GM21390 (cell line): ENCODE measurements at regions not wholly inside any gene's neighbourhood (a gene's known extent, or its start where the extent isn't known, plus 50 kb on each side); places are given as distances from the start of the nearest gene placed in this dataset.

Source experiments
- ATAC-seq: cut with Tn5 transposase; IDR thresholded peaks from one replicate; pipeline ENCODE4 v1.9.1; 2021; ENCODE audit not compliant: unreplicated experiment

DNA sequence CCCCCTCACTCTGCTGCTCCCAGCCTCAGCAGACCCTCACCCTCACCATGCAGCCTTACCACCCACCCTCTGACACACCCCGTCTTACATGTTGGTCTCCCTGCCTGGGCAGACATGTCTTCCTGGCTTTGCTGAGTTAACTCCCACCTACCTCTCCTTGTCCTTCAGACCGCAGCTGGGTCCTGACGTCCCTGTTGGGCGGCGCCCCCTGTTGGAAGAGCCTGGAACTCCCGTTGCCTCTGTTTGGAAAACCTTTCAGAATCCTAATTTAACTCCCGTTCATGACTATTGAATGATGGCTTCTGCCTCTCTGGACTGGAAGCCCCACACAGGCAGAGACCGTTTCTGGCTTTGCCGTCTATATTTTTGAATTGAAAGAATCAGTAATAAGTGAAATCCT, 245.1 kb downstream of the MYLK4 start:
- no peak for ATAC-seq

DNA sequence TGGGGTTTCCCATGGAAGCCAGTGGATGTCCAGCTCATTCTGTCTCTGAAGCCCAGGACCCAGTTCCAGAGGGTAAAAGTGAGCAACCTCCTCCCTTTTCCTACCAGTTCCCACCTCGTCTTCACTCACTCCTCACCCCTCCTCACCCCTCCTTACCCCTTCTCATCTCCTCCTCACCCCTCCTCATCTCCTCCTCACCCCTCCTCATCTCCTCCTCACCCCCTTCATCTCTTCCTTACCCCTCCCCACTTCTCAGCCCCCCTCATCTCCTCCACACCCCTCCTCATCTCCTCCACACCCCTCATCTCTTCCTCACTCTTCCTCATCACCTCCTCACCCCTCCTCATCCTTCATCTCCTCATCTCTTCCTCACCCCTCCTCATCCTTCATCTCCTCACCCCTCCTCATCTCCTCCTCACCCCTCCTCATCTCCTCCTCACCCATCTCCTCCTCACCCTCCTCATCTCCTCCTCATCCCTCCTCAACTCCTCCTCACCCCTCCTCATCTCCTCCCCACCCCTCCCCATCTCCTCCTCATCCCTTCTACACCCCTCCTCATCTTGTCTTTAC, 246.1 kb downstream of the MYLK4 start:
- no peak for ATAC-seq

DNA sequence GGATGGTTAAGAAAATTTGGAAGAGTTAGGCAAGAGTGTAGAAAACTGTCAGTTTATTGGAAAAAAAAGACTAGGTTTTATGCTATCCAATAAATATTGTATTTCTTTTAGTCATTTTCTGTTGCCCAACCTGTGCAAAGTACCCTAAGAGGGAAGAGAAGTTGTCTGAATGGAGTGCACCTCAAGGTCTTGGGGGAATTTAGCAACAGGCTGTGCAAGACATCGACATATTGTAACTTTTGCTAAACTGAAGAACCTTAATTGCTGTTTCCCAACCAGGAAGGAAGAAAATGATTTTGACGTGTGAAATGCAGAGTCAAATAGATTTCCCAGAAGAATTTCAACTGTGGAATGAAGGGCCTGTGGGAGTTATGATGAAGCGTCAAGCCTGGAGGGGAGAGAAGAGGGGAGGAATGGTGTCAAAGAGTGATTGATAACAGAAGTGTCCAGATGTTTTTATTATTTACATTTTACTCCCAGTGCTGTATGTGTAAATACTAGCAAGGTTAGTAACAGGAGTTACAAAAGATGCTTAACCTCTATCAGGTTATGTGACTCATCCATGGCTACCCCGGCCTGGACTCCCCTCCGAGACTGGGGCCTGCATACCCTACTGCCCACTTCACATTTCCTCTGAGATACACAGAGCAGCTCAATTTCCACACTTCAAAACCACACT, 246.8 kb downstream of the MYLK4 start:
- no peak for ATAC-seq

DNA sequence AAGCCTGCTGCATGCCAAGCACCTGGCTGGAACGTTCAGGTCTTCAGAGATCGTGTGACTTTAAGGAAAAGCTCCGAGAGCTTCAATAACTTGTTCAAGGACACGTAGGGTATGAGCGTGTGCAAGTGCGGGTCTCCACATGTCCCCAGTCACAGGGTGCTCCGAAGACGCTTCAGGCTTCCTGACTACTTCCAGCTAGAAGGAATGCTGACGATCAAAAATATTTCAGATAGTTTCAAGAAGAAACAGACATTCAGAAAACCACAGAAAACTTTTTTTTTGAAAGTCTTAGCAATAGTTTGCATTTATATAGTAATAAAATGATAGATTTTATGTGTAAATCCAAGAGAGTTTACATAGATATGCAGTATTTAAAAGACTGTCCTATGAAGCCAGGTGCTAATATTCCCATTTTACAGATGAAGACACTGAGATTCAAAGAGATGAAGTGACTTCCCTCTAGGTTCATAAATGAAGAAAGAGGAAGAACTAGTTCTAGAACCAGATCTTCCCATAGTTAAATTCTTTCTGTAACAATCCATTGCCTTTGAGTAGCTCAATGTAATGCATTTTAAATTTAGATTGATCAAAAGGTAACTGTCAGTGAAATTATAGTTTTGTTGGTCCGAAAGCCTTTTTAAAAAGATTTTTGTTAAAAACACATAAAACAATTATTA, 247.6 kb downstream of the MYLK4 start:
- no peak for ATAC-seq

DNA sequence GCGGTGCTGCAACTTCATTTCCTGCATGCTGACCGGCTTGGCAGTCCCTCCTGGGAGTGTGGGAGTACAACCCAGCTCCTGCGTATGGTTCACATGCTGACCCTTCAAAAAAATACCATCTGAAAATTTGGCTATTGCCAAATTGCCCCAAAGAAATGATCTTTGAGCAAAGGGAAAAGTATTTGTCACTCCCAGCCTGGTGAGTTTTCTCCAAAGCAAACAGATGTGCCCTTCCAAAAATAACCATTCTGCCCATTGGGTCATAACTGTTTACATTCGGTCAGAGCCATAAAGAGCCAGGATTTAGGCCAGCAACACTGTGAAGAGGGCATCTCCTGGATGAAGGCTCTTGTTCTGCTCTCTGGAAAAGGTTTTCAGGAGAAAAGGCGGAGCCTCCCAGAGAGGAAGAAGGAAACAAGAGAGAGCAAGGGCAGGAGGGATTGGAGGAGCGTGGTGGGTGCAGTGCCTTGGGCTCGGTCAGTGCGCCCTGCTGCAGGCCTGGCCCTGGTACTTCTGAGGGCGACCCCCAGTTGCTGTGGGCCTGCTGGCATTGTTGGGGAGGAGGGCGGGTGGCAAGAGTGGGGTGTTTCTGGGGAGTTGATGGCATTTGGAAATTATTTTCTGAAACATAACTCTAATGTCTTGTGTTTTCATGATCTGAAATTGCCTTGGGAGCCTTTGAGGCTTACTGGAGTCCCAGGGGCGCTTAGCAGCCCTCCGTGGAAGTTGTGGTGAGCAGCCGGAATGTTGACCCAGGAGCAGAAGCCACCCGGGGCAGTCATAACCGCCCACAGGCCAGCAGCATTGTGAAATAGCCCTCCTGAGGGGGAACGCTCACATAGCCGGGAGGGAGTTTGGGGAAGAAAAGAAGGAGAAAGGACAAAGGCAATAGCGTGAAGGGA, 248.4 kb downstream of the MYLK4 start:
- no peak for ATAC-seq

DNA sequence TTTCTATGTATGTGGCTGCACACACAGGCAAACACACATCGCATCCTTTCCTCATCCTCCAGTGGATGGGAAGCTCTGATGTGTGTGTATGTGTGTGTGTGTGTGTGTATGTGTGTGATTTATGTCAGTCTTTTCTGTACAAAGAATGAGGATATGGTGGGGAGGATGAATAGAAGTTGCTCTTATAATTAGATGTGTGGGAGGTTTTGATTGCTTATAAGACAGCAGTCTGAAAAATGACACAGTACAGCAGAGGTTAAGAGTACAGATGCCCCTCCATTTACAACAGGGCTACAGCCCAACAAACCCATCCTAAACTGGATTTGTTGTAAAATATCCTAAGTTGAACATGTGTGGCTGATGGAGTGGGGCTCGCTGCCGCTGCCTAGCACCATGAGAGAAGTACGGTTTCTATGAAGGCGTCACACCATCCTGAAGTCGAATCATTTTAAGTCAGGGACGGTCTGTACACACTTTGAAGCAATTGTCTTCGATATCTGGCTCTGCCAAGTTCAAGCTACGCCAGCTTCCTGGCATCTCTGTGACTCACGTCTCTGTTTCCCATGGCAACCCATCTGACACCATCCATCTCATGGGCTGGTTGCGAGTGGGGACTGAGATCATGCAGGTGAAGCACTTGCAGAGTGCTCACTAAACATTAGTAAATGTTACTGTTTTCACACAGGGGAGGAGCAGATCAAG, 252.6 kb downstream of the MYLK4 start:
- ATAC-seq: no peak

DNA sequence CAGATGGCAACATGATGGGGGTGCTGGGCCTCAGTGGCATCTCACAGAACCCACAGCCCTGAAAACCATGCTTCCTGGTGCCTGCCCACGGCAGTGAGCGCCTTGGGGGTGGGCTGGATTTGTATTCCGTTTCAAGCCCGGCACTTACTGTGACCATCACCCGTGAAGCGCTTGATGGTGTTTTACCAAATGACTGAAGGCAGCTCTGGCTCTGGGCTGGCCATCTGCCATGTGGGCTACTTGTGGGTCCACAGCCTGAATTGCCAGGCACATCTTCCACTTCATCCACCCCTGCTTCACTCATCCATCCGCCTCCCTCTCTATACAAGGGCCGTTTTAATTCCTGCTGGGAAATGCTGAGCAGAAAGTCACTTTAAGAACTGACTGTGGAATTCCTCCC, 250.9 kb upstream of the GMDS start:
- no peak for ATAC-seq

DNA sequence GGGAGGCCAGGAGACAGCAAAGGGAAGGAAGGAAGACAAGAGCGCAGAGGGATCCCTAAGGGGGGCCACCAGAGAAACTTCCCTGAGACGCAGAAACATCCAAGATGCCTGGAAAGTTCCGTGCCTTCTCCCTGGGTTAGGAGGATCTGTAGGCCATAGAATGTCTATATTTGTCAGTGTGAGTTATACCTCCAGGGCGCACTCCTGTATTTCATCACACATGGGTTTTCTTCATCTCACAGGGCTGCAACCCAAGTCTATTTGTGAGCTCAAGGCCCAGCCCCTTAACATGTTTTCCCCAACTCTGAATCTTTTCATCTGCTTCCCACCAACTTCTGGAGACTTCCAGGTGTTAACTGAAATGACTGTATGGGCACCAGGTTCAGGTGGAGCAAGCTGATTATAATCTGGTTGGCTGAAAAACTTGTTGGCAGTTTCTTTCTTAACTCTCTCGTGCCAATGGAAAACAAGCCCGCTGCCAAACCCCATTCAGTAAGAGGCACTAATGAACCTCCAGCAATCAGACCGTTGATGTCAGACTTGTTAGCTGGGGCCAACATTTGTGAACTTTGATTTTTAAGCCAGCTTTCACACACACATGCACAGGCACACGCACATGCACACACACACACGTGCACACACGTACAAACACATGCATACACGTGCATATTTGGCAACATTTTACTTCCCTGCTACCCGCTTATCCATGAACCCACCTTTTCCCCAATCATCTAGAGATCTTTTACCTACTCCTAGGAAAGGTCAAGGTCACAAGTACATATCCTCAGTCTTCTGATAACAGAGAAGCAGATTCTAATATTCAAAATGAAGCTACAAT, 247.5 kb upstream of the GMDS start:
- ATAC-seq: no peak

DNA sequence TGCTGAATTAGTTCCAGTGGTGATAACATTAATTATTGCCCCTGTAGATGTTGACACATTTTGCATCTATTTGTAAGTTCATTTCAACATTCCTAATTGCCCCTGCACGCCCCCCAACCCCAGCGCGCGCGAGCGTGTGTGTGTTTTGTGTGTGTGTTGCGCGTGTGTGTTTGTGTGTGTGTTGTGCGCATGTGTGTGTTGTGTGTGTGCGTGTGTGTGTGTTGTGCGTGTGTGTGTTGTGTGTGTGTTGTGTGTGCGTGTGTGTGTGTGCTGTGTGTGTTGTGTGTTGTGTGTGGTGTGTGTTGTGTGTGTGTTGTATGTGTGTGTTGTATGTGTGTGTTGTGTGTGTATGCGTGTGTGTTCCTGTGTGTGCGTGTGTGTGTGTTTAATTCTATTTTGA, 245.7 kb upstream of the GMDS start:
- ATAC-seq: no peak

DNA sequence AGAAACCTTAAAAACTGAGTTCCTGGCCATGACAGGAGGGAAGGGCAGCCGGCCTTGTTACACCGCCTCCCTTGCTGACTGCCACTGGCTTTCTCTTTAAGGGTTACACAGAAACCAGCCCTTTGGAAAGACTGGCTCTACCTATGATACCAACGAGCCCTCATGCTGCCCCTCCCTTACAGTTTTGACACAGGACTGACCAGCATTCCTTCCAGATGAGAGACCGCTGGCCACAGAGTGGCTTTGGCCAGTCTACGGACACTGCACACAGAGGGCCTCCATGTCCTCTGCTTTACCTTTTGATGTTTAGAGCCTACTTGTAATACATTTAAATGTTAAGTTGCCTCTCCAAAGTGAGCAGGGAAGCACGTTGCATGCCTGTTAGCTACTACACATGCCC, 243.2 kb upstream of the GMDS start:
- no peak for ATAC-seq

DNA sequence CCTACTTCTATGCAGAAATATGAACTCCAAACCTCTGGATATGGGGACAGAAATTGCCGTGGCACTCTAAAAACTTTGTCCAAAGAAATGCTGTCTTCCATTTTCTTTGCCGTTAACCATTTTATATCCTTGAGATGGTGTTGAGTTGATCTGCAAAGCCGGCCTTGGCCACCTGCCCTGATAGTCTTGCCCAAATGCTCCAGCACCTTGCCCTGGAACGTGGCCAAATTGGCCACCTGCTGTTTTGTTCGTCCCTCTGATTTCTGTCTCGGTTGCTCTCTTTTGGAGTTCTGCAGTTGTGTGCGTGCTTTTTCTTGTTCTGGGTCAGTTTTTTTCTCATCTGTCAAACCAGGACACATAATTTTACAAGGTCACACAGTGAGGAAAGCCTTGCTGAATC, 239.7 kb upstream of the GMDS start:
- ATAC-seq: no peak

DNA sequence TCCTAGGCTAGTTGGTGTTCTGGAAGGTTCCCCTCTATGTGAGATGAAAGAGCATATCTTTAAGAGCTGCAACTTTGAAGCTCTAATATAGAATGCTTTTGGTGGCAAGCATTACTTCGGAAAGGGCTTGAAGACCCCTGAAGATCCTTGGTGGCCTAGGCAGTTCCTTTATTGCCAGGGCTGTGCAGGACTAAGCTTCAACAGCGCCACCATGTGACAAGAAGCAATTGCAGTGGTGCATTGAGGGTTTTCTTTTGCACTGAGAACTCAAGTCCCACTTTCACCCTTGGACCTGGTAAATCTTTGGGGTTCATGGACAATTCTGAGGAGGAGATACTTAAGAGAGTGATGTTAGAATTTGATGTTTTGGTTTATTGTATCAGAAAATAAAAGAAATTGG, 237.4 kb upstream of the GMDS start:
- ATAC-seq: no peak

DNA sequence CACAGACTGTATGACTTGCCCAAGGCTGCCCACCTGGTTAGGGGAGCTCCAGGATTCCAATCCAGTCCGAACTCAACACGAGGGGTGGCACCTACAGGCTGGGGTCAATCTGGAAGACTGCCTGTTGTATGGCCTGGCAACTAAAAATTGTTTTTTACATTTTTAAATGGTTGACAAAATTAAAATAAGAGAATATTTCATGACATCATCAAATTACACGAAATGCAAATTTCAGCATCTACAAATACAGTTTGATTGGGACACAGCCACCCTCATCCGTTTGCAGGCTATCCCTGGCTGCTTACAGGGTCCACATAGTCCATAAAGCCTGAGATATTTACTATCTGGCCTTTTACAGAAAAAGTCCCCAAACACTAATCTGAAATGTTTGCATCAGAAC, 235.9 kb upstream of the GMDS start:
- no peak for ATAC-seq

DNA sequence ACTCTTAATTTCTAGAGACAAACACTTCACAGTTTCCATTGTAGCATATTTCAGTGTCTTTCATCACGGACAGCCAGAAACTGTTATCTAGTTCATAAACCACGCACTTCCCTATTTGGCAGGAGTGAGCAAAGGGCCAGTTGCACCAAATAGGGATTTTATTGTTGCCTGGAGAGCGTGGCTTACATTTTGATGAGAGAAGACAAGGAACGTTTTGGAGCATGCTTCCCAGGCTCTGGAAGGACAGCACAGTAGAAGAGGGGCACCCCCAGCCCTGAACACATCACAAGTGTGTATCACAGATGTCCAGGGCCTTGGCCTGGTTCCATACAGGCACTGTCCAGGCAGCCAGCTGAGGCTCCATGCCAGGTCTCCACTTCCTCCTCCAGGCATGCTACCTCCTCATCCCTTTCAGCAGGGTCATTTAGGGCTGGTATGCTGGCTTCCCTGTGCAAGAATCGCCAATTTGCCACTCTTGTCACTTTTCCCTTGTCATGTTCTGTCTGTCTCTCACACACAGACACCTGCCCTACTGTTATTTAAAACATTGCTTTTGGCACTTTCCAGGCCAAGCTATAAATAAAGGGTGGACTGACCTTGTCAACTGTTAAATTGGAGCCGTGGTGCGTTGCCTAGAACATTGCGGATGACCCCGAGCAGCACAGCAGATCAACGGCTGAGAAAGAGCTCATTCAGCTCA, 235.0 kb upstream of the GMDS start:
- ATAC-seq: no peak

DNA sequence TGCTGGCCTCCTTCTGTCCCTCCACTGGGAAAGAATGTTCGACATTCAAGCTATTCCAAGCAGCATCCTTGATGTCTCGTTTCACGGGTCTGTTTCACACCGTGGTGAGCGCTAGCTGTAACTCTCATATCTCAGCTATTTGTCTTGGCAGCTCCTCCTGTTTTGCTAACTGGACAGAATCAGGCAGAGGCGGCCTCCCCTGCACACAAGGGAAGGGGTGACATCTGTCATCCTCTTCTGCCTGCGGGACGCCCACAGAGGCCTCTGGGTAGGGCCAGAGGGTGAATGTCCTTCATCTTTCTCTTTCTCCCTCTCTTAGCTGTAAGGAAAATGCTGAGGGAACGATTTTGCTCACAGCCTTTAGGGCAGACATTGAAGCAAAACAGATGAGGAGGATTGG, 232.8 kb upstream of the GMDS start:
- ATAC-seq: no peak

DNA sequence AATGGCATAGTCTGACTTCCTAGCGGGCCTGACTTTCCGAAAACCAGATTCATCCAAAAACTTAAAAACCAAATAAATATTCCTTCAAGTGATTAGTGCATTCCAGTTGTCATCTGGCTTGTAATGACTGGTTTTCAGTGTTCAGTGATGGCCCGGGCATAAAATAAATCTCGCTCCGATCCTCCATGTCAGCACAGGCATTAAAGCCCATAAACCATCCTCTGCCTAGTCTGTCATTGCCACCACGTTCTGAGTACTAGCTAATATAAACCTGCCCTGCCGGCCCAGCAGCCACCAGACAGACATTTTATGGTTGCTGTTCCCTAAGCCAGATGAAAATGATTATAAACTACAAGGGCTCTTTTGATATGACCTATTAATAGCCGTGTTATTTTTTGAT, 232.3 kb upstream of the GMDS start:
- ATAC-seq: no peak

DNA sequence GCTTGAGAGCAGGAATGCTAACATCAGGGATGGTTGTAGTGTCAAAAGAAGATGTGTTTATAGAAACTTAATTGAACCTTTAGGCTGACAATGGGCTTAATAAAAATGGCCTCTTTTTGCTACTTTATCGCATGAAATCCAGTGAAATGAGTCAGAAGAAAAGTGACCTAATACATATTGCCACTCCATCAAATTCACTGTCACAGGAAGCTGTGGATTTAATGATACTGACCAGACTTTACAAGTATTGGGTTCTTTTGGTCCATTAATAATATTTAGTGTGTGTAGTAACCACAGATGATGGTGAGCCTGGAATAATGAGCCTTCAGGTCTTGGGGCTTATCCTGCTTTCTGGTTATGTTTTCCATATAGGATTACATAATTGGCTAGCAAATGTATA, 231.8 kb upstream of the GMDS start:
- no peak for ATAC-seq

DNA sequence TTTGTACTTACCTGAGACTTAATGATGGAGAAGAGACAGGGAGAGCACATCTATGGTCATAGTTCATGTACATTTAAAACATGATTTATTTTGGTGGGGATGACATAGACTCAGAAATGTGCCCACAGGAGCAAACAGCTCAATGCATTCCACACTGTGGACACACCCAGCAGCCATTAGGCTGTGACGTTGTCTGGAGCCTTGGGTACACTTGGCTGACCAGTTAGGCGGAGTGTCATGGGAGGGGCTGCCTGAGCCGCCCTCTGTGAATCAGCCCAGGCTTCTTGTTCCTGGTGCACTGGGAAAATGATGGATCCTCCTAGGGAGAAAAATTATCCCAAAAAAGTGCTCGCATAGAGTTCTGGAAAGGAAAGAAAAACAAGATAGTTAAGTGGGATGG, 231.0 kb upstream of the GMDS start:
- ATAC-seq: no peak

DNA sequence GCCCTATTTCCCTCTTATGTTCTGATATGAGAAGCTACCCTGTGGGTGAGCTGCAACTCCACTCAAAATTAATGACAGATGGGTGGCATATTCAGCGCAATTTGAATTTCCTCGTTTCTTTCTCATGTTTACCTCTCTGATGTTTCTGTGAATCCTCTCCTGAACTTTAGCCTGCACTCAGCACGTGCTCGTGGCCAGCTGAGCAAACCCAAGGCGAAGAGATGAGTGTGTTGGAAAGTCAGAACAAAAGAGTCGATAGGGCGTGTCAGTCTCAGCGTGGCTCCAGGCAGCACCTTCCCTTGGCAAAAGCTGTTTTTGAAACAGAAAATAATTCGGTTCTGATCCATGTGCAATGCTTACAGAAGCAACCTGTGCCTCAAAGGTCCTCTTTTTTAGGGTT, 226.1 kb upstream of the GMDS start:
- ATAC-seq: no peak

DNA sequence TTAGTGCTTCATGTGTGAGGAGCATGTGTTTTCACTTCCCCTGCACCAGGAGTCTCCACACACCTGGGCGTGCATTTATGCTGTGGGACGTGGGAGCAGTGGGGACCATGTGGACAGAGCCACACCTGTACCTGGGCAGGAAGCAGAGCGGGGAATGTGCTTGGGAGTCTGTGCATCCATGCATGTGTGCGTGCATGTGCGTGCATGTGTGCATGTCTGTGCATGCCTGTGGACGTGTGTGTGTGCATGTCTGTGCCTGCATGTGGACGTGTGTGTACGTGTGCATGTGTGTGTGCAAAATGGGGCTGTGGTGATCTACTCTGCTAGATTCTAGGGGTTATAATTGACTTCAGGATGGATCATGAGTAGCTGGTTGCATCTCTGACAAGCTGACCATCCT, 224.0 kb upstream of the GMDS start:
- ATAC-seq: no peak
